SU-DHL-6 (cell line): ENCODE measurements at regions not wholly inside any gene's neighbourhood (a gene's known extent, or its start where the extent isn't known, plus 50 kb on each side); places are given as distances from the start of the nearest gene placed in this dataset.

Experiments used
- CTCF ChIP-seq: fragments of 200-600 bp; sonication (generic); IDR thresholded peaks from one replicate; pipeline ENCODE4 v1.5.1; 2017; ENCODE audit warnings: antibody characterized with exemption, mild to moderate bottlenecking, low read length, moderate library complexity; ENCODE audit not compliant: insufficient read depth, poor library complexity, severe bottlenecking
- EZH2phosphoT487 ChIP-seq: fragments of 200-600 bp; sonication (generic), shearing (Covaris generic); conservative IDR thresholded peaks from 2 replicates; pipeline ENCODE4 v1.6.1; 2018; ENCODE audit warnings: mild to moderate bottlenecking, antibody characterized with exemption, low read length, moderate library complexity, mixed read lengths

GRCh38 chr4:123536225-123536624 is 139.6 kb downstream of the SPRY1 start:
- TF ChIP-seq CTCF = no peak
- no peak for TF ChIP-seq EZH2phosphoT487
